ENCODE measurements at regions not wholly inside any gene's neighbourhood (a gene's known extent, or its start where the extent isn't known, plus 50 kb on each side); places are given as distances from the start of the nearest gene placed in this dataset.
"Not testable (repeated sequence)": the region's sequence is repeated elsewhere in the genome, so short reads cannot be mapped to it uniquely, and the experiment has no call there.

- no peak overlapping the region for H3K27ac Mint-ChIP-seq
- POLR2A ChIA-PET = no interaction called here
- H3K4me3 Mint-ChIP-seq = no peak overlapping the region
- no peak for ATAC-seq
- no peaks in the 10 kb centered on the region for H3K4me1 Mint-ChIP-seq (ENCODE audit: low read depth)
- DNase-seq = no peak
- TF ChIP-seq CTCF (IDR thresholded peaks at IDR 0.05) = no peak
- no peaks in the 10 kb centered on the region for H3K27me3 Mint-ChIP-seq
- CTCF ChIA-PET = no interaction called here
- H3K36me3 Mint-ChIP-seq (ENCODE audit: low read depth) = no peaks in the 10 kb centered on the region
- peaks cover 30% of the 10 kb centered on the region for H3K9me3 Mint-ChIP-seq
- intact Hi-C loops (cut with micrococcal nuclease) = no loop called here
Measured at GRCh38 chr16:35599429-35600160, 2140.2 kb downstream of the TP53TG3F start.

GRCh38 chr16:35600161-35600555 is 2140.7 kb downstream of the TP53TG3F start:
- intact Hi-C loops (cut with micrococcal nuclease); H3K4me3 Mint-ChIP-seq; POLR2A ChIA-PET; ATAC-seq; H3K27me3 Mint-ChIP-seq; DNase-seq; CTCF ChIA-PET; H3K27ac Mint-ChIP-seq; H3K4me1 Mint-ChIP-seq (ENCODE audit: low read depth); H3K36me3 Mint-ChIP-seq (ENCODE audit: low read depth): not testable (repeated sequence)
- peaks cover 29% of the 10 kb centered on the region for H3K9me3 Mint-ChIP-seq

- Mint-ChIP-seq H3K9me3 (peaks cover 19% of the 10 kb centered on the region), H3K36me3 (ENCODE audit: low read depth) (no peaks in the 10 kb centered on the region), H3K4me1 (ENCODE audit: low read depth) (no peaks in the 10 kb centered on the region), H3K27ac (no peak overlapping the region), H3K4me3 (no peak overlapping the region), H3K27me3 (no peaks in the 10 kb centered on the region)
- no peak for TF ChIP-seq CTCF (IDR thresholded peaks at IDR 0.05)
- POLR2A ChIA-PET = no interaction called here
- CTCF ChIA-PET = no interaction called here
- intact Hi-C loops (cut with micrococcal nuclease) = no loop called here
- ATAC-seq (no peak), DNase-seq (no peak)
Measured at GRCh38 chr16:35602116-35602515, 2142.7 kb downstream of the TP53TG3F start.

GRCh38 chr16:35603371-35603770 is 2144.0 kb downstream of the TP53TG3F start:
- H3K4me1 Mint-ChIP-seq (ENCODE audit: low read depth); H3K36me3 Mint-ChIP-seq (ENCODE audit: low read depth); H3K27me3 Mint-ChIP-seq; DNase-seq; H3K27ac Mint-ChIP-seq; intact Hi-C loops (cut with micrococcal nuclease); CTCF ChIA-PET; POLR2A ChIA-PET; H3K4me3 Mint-ChIP-seq; ATAC-seq: not testable (repeated sequence)
- peaks cover 13% of the 10 kb centered on the region for H3K9me3 Mint-ChIP-seq

- no peak for TF ChIP-seq CTCF (IDR thresholded peaks at IDR 0.05)
- DNase-seq = no peak
- peaks cover 3% of the 10 kb centered on the region for H3K9me3 Mint-ChIP-seq
- ChIA-PET POLR2A (no interaction called here), CTCF (no interaction called here)
- H3K4me1 Mint-ChIP-seq (ENCODE audit: low read depth) = no peaks in the 10 kb centered on the region
- H3K27ac Mint-ChIP-seq = no peak overlapping the region
- ATAC-seq = no peak
- no peaks in the 10 kb centered on the region for H3K36me3 Mint-ChIP-seq (ENCODE audit: low read depth)
- H3K4me3 Mint-ChIP-seq = no peak overlapping the region
- intact Hi-C loops (cut with micrococcal nuclease) = no loop called here
- no peaks in the 10 kb centered on the region for H3K27me3 Mint-ChIP-seq
Measured at GRCh38 chr16:35605921-35606320, 2146.5 kb downstream of the TP53TG3F start.

GRCh38 chr16:35614883-35615282 is 2155.5 kb downstream of the TP53TG3F start:
- H3K27me3 Mint-ChIP-seq; CTCF ChIA-PET; ATAC-seq; intact Hi-C loops (cut with micrococcal nuclease); H3K4me3 Mint-ChIP-seq; H3K27ac Mint-ChIP-seq; H3K4me1 Mint-ChIP-seq (ENCODE audit: low read depth); POLR2A ChIA-PET; DNase-seq; H3K36me3 Mint-ChIP-seq (ENCODE audit: low read depth): not testable (repeated sequence)
- H3K9me3 Mint-ChIP-seq = peaks cover 26% of the 10 kb centered on the region

- intact Hi-C loops (cut with micrococcal nuclease); H3K4me3 Mint-ChIP-seq; CTCF ChIA-PET; DNase-seq; ATAC-seq; H3K36me3 Mint-ChIP-seq (ENCODE audit: low read depth); H3K4me1 Mint-ChIP-seq (ENCODE audit: low read depth); H3K27me3 Mint-ChIP-seq; H3K27ac Mint-ChIP-seq; POLR2A ChIA-PET: not testable (repeated sequence)
- H3K9me3 Mint-ChIP-seq = peaks cover 37% of the 10 kb centered on the region
Measured at GRCh38 chr16:35619176-35619575, 2159.8 kb downstream of the TP53TG3F start.

Data from activated CD8-positive, alpha-beta T cell treated with anti-CD3 and anti-CD28 coated beads for 36 hours (primary cell).